ENCODE measurements at regions not wholly inside any gene's neighbourhood (a gene's known extent, or its start where the extent isn't known, plus 50 kb on each side); places are given as distances from the start of the nearest gene placed in this dataset.

DNA sequence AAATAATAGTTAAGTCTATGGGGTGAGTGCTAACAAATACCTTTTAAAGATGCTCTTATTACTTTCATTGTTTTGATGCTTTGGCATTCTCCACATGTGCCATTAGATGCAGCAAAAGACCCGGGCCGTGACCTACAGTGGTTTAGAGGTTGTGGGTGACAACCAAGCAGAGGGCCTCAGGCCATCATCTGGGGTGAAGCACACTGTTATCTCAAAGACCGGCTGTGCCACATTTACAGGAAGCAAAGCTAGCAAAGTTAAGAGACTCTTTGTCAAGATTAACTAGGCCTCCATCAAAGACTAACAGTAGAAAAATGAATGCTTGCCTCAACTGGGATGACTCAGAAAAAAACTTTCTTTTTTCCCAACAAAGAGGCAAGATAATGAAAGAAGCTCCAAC, 695.3 kb downstream of the SATB2 start:
- TF ChIP-seq POLR2A (IDR thresholded peaks at IDR 0.05; ENCODE audit: low read length): no peak
- no peak for TF ChIP-seq GATA1 (IDR thresholded peaks at IDR 0.05; ENCODE audit: low read depth, low read length)
